GM13977 (cell line): ENCODE measurements at regions not wholly inside any gene's neighbourhood (a gene's known extent, or its start where the extent isn't known, plus 50 kb on each side); places are given as distances from the start of the nearest gene placed in this dataset.

Source experiments
- DNase-seq: peaks from one replicate; pipeline ENCODE4 v3.0.0; 2012; ENCODE audit warnings: low spot score
- in situ Hi-C: fragments of 300-500 bp; cut with MboI; formaldehyde crosslinking; loops from one replicate; pipeline ENCODE4 v1.12.0; 2022; ENCODE audit warnings: low sequenced_read_pairs, low pct_unique_long_range_greater_than_20kb, mixed read lengths, inconsistent platforms; ENCODE audit not compliant: unreplicated experiment
- TF ChIP-seq, protein P1 (sequence below): IDR thresholded peaks from 2 replicates; pipeline ENCODE4 v1.5.1; 2012; ENCODE audit warnings: mild to moderate bottlenecking, control low read depth; ENCODE audit not compliant: insufficient read depth; ENCODE audit errors: extremely low read depth, missing control alignments

DNA sequence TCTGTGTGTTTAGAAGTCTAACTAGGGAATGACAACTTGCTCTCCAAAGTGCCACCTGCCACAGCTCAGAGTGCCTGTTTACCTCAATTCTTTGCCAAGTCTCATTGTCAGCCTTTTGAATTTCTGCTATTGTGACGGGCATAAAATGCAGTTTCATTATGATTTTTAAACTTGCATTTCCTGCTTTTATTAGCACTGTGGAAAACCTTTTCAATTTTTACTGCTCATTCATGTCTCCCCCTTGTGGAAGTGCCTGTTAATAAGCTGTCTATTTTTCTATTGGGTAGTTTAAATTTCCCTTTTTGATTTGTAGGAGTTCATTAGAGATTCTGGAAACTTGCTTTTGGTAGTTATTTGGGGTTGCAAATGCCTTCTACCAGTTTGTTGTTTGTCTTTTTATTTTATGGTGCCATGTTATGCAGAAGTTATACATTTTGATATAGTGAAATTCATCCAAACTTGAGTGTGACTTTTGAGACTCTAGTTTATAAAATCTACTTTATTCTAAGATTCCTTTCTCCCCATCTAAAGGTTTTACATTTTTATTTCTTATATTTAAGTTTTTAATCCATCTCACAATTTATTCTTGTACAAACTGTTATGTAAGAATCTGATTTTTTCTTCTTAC lies 53.9 kb upstream of the FRMD4B start:
- TF ChIP-seq, protein P1, sequence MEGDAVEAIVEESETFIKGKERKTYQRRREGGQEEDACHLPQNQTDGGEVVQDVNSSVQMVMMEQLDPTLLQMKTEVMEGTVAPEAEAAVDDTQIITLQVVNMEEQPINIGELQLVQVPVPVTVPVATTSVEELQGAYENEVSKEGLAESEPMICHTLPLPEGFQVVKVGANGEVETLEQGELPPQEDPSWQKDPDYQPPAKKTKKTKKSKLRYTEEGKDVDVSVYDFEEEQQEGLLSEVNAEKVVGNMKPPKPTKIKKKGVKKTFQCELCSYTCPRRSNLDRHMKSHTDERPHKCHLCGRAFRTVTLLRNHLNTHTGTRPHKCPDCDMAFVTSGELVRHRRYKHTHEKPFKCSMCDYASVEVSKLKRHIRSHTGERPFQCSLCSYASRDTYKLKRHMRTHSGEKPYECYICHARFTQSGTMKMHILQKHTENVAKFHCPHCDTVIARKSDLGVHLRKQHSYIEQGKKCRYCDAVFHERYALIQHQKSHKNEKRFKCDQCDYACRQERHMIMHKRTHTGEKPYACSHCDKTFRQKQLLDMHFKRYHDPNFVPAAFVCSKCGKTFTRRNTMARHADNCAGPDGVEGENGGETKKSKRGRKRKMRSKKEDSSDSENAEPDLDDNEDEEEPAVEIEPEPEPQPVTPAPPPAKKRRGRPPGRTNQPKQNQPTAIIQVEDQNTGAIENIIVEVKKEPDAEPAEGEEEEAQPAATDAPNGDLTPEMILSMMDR, result peak; percentile 61
- in situ Hi-C loops, result no loop called here
- DNase-seq, result peak; percentile 11

DNA sequence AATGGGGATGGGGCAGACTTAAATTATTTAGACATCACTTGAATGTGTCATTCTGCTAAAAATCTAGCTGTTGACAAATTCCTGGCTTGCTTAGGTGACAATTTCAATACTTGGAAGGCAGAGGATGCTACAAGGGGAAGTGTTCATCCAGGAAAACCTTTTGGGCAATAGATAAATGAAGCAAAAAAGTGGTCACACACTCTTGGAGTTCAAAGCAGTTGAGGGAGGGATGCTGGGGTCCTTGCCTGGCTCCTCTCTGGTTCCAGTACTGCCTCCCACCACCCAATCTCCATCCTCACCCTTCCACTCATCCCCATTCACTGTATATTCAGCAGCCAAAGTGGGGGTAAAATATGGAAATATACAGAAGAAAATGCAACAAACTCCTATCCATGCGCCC lies 52.6 kb upstream of the FRMD4B start:
- no peak for DNase-seq
- in situ Hi-C loops, result no loop called here
- TF ChIP-seq, protein P1, result no peak

DNA sequence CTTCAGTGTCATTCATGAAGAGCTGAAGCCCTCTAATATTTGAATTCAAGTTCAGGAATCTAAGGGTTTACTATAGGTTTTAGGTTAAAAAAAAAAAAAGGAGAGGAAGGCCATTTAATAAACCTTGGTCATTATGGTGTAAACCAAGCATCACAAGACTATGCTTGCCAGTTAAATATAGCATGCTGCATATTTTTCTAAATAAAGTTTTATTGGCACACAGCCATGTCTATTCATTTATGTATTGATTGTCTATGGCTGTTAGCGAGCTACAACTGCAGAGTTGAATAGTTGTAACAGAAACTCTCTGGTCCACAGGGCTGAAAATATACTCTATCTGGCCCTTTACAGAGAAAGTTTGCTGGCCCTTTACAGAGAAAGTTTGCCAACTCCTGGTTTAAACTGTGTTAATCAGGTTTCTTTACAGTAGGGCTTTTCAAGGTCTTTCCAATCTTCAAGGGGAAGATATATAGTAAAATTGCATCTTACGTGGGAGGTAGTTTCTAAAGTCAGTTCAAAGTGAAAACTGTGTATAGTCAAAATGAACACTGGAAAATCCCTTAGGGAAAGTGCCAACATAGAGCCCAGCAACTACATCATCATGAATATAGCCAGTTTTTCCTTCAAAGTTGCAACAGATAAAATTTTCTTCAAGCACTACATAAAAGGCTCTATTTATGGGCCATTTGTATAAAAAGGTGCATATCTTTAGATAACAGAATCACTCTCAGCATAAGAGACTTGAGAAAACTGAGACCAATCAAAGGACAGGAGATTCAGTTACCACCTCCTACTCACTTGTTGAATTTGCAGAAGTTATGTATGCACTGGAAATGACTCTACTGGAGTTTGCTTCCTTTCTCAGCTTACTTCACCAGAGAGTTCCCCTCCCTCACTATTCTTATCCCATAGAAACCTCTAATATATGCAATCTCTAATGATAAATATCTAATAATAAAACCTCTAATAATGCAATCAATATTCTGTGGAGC lies 49.7 kb upstream of the FRMD4B start:
- peak; percentile 28 for DNase-seq
- in situ Hi-C loops, result no loop called here
- TF ChIP-seq, protein P1, result no peak
